WTC11 (cell line): ENCODE measurements at regions not wholly inside any gene's neighbourhood (a gene's known extent, or its start where the extent isn't known, plus 50 kb on each side); places are given as distances from the start of the nearest gene placed in this dataset.
"Not testable (repeated sequence)": the region's sequence is repeated elsewhere in the genome, so short reads cannot be mapped to it uniquely, and the experiment has no call there.

Experiments
- ATAC-seq: fragments of 200-7000 bp; cut with Tn5 transposase; 2 replicates; pipeline ENCODE4 v1.10.0; 2021; ENCODE audit warnings: mild to moderate bottlenecking, moderate library complexity
- CTCF ChIA-PET: fragments of 300-600 bp; sonication (Branson Sonifier 250); formaldehyde crosslinking; loops from one replicate; lab custom pipeline; 2021; ENCODE audit warnings: antibody characterized with exemption; lab: Charles Lee
- POLR2A ChIA-PET: fragments of 350-600 bp; sonication (Branson Sonifier 250); formaldehyde crosslinking; loops from one replicate; lab custom pipeline; 2021; ENCODE audit warnings: antibody characterized with exemption; lab: Charles Lee
- DNase-seq: peaks from one replicate; pipeline ENCODE4 v3.0.0; 2021; ENCODE audit warnings: low spot score
- H3K27ac Mint-ChIP-seq: 2 replicates; pipeline ENCODE4 v1.8.0; 2021; ENCODE audit warnings: mixed read lengths
- H3K27me3 Mint-ChIP-seq: 2 replicates; pipeline ENCODE4 v1.8.0; 2021; ENCODE audit warnings: low read depth, mild to moderate bottlenecking, moderate library complexity, mixed read lengths
- H3K36me3 Mint-ChIP-seq: 2 replicates; pipeline ENCODE4 v1.8.0; 2021; ENCODE audit warnings: mixed read lengths
- H3K4me1 Mint-ChIP-seq: 2 replicates; pipeline ENCODE4 v1.8.0; 2022; ENCODE audit warnings: mixed read lengths
- H3K4me3 Mint-ChIP-seq: 2 replicates; pipeline ENCODE4 v1.8.0; 2021; ENCODE audit warnings: mild to moderate bottlenecking, moderate library complexity, mixed read lengths
- H3K9me3 Mint-ChIP-seq: 2 replicates; pipeline ENCODE4 v1.8.0; 2021; ENCODE audit warnings: mixed read lengths
- CDX4 ChIP-seq: fragments of 250-450 bp; sonication (Bioruptor Pico); IDR thresholded peaks from 2 replicates; pipeline ENCODE4 v1.9.0; 2021; ENCODE audit warnings: moderate library complexity, mild to moderate bottlenecking, inconsistent platforms, borderline replicate concordance
- CREB1 ChIP-seq: sonication (generic); formaldehyde crosslinking; IDR thresholded peaks from 2 replicates; pipeline ENCODE4 v1.8.0; 2023; ENCODE audit warnings: mild to moderate bottlenecking, missing genetic modification reagents
- FOXK1 ChIP-seq: sonication (generic); formaldehyde crosslinking; IDR thresholded peaks from 2 replicates; pipeline ENCODE4 v1.8.0; 2022; ENCODE audit warnings: mild to moderate bottlenecking, moderate library complexity, missing genetic modification reagents
- GABPB1 ChIP-seq: sonication (generic); formaldehyde crosslinking; IDR thresholded peaks from 2 replicates; pipeline ENCODE4 v1.8.1; 2023; ENCODE audit warnings: mild to moderate bottlenecking, missing genetic modification reagents
- GRHL2 ChIP-seq: fragments of 250-450 bp; sonication (Bioruptor Pico); IDR thresholded peaks from 2 replicates; pipeline ENCODE4 v1.8.0; 2022; ENCODE audit warnings: mild to moderate bottlenecking, moderate library complexity; ENCODE audit not compliant: insufficient replicate concordance, severe bottlenecking
- GTF2I ChIP-seq: fragments of 250-450 bp; sonication (Bioruptor Pico); conservative IDR thresholded peaks from 2 replicates; pipeline ENCODE4 v1.4.0; 2021; ENCODE audit warnings: mild to moderate bottlenecking
- IRF1 ChIP-seq: sonication (generic); formaldehyde crosslinking; IDR thresholded peaks from 2 replicates; pipeline ENCODE4 v1.8.0; 2023; ENCODE audit warnings: missing genetic modification reagents
- MYBL2 ChIP-seq: sonication (generic); formaldehyde crosslinking; IDR thresholded peaks from 2 replicates; pipeline ENCODE4 v1.8.1; 2023; ENCODE audit warnings: mild to moderate bottlenecking, moderate library complexity, missing genetic modification reagents
- PRDM15 ChIP-seq: sonication (generic); formaldehyde crosslinking; IDR thresholded peaks from 2 replicates; pipeline ENCODE4 v1.8.0; 2022; ENCODE audit warnings: missing genetic modification reagents
- SMAD4 ChIP-seq: sonication (generic); formaldehyde crosslinking; IDR thresholded peaks from 2 replicates; pipeline ENCODE4 v1.8.0; 2022; ENCODE audit warnings: mild to moderate bottlenecking, missing genetic modification reagents
- TP53 ChIP-seq: sonication (generic); formaldehyde crosslinking; IDR thresholded peaks from 2 replicates; pipeline ENCODE4 v1.8.1; 2023; ENCODE audit warnings: mild to moderate bottlenecking, missing genetic modification reagents
- USF1 ChIP-seq: sonication (generic); formaldehyde crosslinking; IDR thresholded peaks from 2 replicates; pipeline ENCODE4 v1.8.0; 2022; ENCODE audit warnings: mild to moderate bottlenecking, missing genetic modification reagents
- ZNF219 ChIP-seq: sonication (generic); formaldehyde crosslinking; IDR thresholded peaks from 2 replicates; pipeline ENCODE4 v1.8.0; 2023; ENCODE audit warnings: missing genetic modification reagents, mild to moderate bottlenecking, borderline replicate concordance
- ZNF425 ChIP-seq: fragments of 250-450 bp; sonication (Bioruptor Pico); conservative IDR thresholded peaks from 2 replicates; pipeline ENCODE4 v1.9.0; 2021; ENCODE audit warnings: mild to moderate bottlenecking
- ZNF512 ChIP-seq: sonication (generic); formaldehyde crosslinking; IDR thresholded peaks from 2 replicates; pipeline ENCODE4 v1.8.1; 2022; ENCODE audit warnings: missing genetic modification reagents, borderline replicate concordance
- TF ChIP-seq, protein P1 (sequence below): sonication (generic); formaldehyde crosslinking; IDR thresholded peaks from 2 replicates; pipeline ENCODE4 v1.8.1; 2022; ENCODE audit warnings: mild to moderate bottlenecking, moderate library complexity, missing genetic modification reagents
- TF ChIP-seq, protein P2 (sequence below): sonication (generic); formaldehyde crosslinking; IDR thresholded peaks from 2 replicates; pipeline ENCODE4 v1.8.0; 2023; ENCODE audit warnings: mild to moderate bottlenecking, missing genetic modification reagents

DNA sequence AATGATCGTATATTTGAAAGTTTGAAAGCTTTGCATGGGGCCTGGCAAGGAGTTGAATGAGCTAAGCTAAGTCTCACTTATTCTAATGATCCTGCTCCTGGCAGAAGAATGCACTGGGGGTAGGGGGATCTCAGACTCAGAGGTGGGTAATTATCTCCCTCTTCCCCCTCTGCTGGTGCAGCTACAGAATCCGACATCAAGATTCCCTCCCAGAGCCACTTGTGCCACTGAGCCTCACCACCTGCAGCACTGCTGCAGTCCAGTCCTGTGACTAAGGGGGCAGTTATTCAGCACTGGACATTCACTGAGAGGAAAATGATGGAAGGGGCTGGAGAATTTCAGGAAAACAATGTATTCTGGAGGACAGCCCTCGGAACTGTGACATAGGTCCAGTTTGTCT lies 205.8 kb downstream of the DEPDC1B start (continued):
- TF ChIP-seq CDX4 (no peak), GTF2I (CRISPR knock-in tag) (no peak), ZNF219 (CRISPR knock-in tag) (no peak)
- TF ChIP-seq, protein P1, sequence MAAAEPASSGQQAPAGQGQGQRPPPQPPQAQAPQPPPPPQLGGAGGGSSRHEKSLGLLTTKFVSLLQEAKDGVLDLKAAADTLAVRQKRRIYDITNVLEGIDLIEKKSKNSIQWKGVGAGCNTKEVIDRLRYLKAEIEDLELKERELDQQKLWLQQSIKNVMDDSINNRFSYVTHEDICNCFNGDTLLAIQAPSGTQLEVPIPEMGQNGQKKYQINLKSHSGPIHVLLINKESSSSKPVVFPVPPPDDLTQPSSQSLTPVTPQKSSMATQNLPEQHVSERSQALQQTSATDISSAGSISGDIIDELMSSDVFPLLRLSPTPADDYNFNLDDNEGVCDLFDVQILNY (CRISPR knock-in tag), result no peak
- TF ChIP-seq, all 79 proteins: peak for 0

- CTCF ChIA-PET, result interaction anchor here (1.2 kb wide), 1 partner anchor 177 kb away, joined by 3 read pairs; no protein-coding TSS in a partner anchor
- Mint-ChIP-seq H3K27ac (no peak overlapping the region), H3K4me3 (no peak overlapping the region), H3K4me1 (peaks cover 16% of the 10 kb centered on the region), H3K36me3 (no peaks in the 10 kb centered on the region), H3K9me3 (no peaks in the 10 kb centered on the region), H3K27me3 (no peaks in the 10 kb centered on the region)
- POLR2A ChIA-PET, result no interaction called here
- DNase-seq (no peak), ATAC-seq (no peak)
- TF ChIP-seq IRF1 (CRISPR knock-in tag), result no peak
Measured at GRCh38 chr5:60493372-60493771, 206.6 kb downstream of the DEPDC1B start.

GRCh38 chr5:60492958-60493357 lies 207.0 kb downstream of the DEPDC1B start:
- Mint-ChIP-seq H3K27me3 (no peaks in the 10 kb centered on the region), H3K4me1 (peaks cover 16% of the 10 kb centered on the region), H3K36me3 (no peaks in the 10 kb centered on the region), H3K4me3 (no peak overlapping the region), H3K27ac (no peak overlapping the region), H3K9me3 (no peaks in the 10 kb centered on the region)
- no peak for TF ChIP-seq PRDM15 (CRISPR knock-in tag)
- no peak for TF ChIP-seq TP53 (CRISPR knock-in tag)
- no peak for TF ChIP-seq SMAD4 (CRISPR knock-in tag)
- no peak for TF ChIP-seq ZNF512 (CRISPR knock-in tag)
- no peak for TF ChIP-seq FOXK1 (CRISPR knock-in tag)
- TF ChIP-seq, protein P2, sequence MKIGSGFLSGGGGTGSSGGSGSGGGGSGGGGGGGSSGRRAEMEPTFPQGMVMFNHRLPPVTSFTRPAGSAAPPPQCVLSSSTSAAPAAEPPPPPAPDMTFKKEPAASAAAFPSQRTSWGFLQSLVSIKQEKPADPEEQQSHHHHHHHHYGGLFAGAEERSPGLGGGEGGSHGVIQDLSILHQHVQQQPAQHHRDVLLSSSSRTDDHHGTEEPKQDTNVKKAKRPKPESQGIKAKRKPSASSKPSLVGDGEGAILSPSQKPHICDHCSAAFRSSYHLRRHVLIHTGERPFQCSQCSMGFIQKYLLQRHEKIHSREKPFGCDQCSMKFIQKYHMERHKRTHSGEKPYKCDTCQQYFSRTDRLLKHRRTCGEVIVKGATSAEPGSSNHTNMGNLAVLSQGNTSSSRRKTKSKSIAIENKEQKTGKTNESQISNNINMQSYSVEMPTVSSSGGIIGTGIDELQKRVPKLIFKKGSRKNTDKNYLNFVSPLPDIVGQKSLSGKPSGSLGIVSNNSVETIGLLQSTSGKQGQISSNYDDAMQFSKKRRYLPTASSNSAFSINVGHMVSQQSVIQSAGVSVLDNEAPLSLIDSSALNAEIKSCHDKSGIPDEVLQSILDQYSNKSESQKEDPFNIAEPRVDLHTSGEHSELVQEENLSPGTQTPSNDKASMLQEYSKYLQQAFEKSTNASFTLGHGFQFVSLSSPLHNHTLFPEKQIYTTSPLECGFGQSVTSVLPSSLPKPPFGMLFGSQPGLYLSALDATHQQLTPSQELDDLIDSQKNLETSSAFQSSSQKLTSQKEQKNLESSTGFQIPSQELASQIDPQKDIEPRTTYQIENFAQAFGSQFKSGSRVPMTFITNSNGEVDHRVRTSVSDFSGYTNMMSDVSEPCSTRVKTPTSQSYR (CRISPR knock-in tag), result no peak
- TF ChIP-seq GABPB1 (CRISPR knock-in tag), result no peak
- TF ChIP-seq USF1 (CRISPR knock-in tag), result no peak
- no peak for TF ChIP-seq ZNF425 (CRISPR knock-in tag)
- TF ChIP-seq MYBL2 (CRISPR knock-in tag), result no peak
- TF ChIP-seq CREB1 (CRISPR knock-in tag), result no peak
- no peak for TF ChIP-seq GRHL2 (CRISPR knock-in tag)
- no peak for DNase-seq
- no peak for ATAC-seq
- POLR2A ChIA-PET, result no interaction called here
- CTCF ChIA-PET, result no interaction called here

- POLR2A ChIA-PET, result not testable (repeated sequence)
Measured at GRCh38 chr5:60492358-60492757, 207.6 kb downstream of the DEPDC1B start.

More at GRCh38 chr5:60492358-60492757, 207.6 kb downstream of the DEPDC1B start:
- H3K9me3 Mint-ChIP-seq, DNase-seq, H3K36me3 Mint-ChIP-seq, CTCF ChIA-PET, ATAC-seq, H3K27ac Mint-ChIP-seq, H3K4me3 Mint-ChIP-seq, H3K27me3 Mint-ChIP-seq: not testable (repeated sequence)
- peaks cover 16% of the 10 kb centered on the region for H3K4me1 Mint-ChIP-seq
